ENCODE measurements at regions not wholly inside any gene's neighbourhood (a gene's known extent, or its start where the extent isn't known, plus 50 kb on each side); places are given as distances from the start of the nearest gene placed in this dataset.
"Not testable (repeated sequence)": the region's sequence is repeated elsewhere in the genome, so short reads cannot be mapped to it uniquely, and the experiment has no call there.

- no peak overlapping the region for H3K4me3 ChIP-seq (ENCODE audit: low read length)
- H3K36me3 ChIP-seq (ENCODE audit: insufficient read depth, low read length): no peaks in the 10 kb centered on the region
- H3K27me3 ChIP-seq (ENCODE audit: insufficient read depth, low read depth, low read length): no peaks in the 10 kb centered on the region
- no peak overlapping the region for H3K4me2 ChIP-seq (ENCODE audit: low read length)
- H3F3A ChIP-seq (ENCODE audit: insufficient read depth, low read length, poor library complexity, severe bottlenecking): no peaks in the 10 kb centered on the region
- no peaks in the 10 kb centered on the region for H4K20me1 ChIP-seq (ENCODE audit: insufficient read depth)
- TF ChIP-seq EP300 (conservative IDR thresholded peaks at IDR 0.05; ENCODE audit: poor library complexity, severe bottlenecking) (no peak), POLR2AphosphoS5 (IDR thresholded peaks at IDR 0.05) (no peak), RAD21 (conservative IDR thresholded peaks at IDR 0.05) (no peak), MXI1 (conservative IDR thresholded peaks at IDR 0.05; ENCODE audit: poor library complexity, severe bottlenecking) (no peak), EZH2 (IDR thresholded peaks at IDR 0.05; ENCODE audit: borderline replicate concordance, insufficient read depth, low read length, poor library complexity, severe bottlenecking) (no peak), TAF1 (IDR thresholded peaks at IDR 0.05; ENCODE audit: low read depth) (no peak), SMC3 (conservative IDR thresholded peaks at IDR 0.05; ENCODE audit: poor library complexity) (no peak), CTCF (IDR thresholded peaks at IDR 0.05; ENCODE audit: poor library complexity, severe bottlenecking) (no peak), REST (IDR thresholded peaks at IDR 0.05; ENCODE audit: borderline replicate concordance) (no peak)
- no peak overlapping the region for H3K9ac ChIP-seq (ENCODE audit: low read length)
- H3K79me2 ChIP-seq (replicated peaks; ENCODE audit: insufficient read depth, low read length): no peaks in the 10 kb centered on the region
- H3K9me2 ChIP-seq (ENCODE audit: insufficient read depth, low read length): no peaks in the 10 kb centered on the region
- H3K27ac ChIP-seq (ENCODE audit: low read length): no peak overlapping the region
- no peaks in the 10 kb centered on the region for H3K9me3 ChIP-seq (ENCODE audit: low read length)
- no peak overlapping the region for H2AFZ ChIP-seq (ENCODE audit: low read depth, low read length)
Measured at GRCh38 chr14:76294876-76295275, 81.1 kb upstream of the ESRRB start.

GRCh38 chr14:76298896-76299295 is 77.0 kb upstream of the ESRRB start:
- TF ChIP-seq CTCF (IDR thresholded peaks at IDR 0.05; ENCODE audit: poor library complexity, severe bottlenecking): no peak
- no peak for TF ChIP-seq MXI1 (conservative IDR thresholded peaks at IDR 0.05; ENCODE audit: poor library complexity, severe bottlenecking)
- TF ChIP-seq TAF1 (IDR thresholded peaks at IDR 0.05; ENCODE audit: low read depth): no peak
- no peak for TF ChIP-seq SMC3 (conservative IDR thresholded peaks at IDR 0.05; ENCODE audit: poor library complexity)
- TF ChIP-seq RAD21 (conservative IDR thresholded peaks at IDR 0.05): no peak
- TF ChIP-seq EP300 (conservative IDR thresholded peaks at IDR 0.05; ENCODE audit: poor library complexity, severe bottlenecking): no peak
- TF ChIP-seq EZH2 (IDR thresholded peaks at IDR 0.05; ENCODE audit: borderline replicate concordance, insufficient read depth, low read length, poor library complexity, severe bottlenecking): no peak
- no peak for TF ChIP-seq REST (IDR thresholded peaks at IDR 0.05; ENCODE audit: borderline replicate concordance)
- no peak for TF ChIP-seq POLR2AphosphoS5 (IDR thresholded peaks at IDR 0.05)
- no peak overlapping the region for H3K4me2 ChIP-seq (ENCODE audit: low read length)
- no peaks in the 10 kb centered on the region for H4K20me1 ChIP-seq (ENCODE audit: insufficient read depth)
- H2AFZ ChIP-seq (ENCODE audit: low read depth, low read length): no peak overlapping the region
- H3K36me3 ChIP-seq (ENCODE audit: insufficient read depth, low read length): no peaks in the 10 kb centered on the region
- H3K9me3 ChIP-seq (ENCODE audit: low read length): no peaks in the 10 kb centered on the region
- H3K79me2 ChIP-seq (replicated peaks; ENCODE audit: insufficient read depth, low read length): no peaks in the 10 kb centered on the region
- H3K4me3 ChIP-seq (ENCODE audit: low read length): no peak overlapping the region
- H3F3A ChIP-seq (ENCODE audit: insufficient read depth, low read length, poor library complexity, severe bottlenecking): no peaks in the 10 kb centered on the region
- no peaks in the 10 kb centered on the region for H3K27me3 ChIP-seq (ENCODE audit: insufficient read depth, low read depth, low read length)
- H3K9me2 ChIP-seq (ENCODE audit: insufficient read depth, low read length): no peaks in the 10 kb centered on the region
- no peak overlapping the region for H3K9ac ChIP-seq (ENCODE audit: low read length)
- no peak overlapping the region for H3K27ac ChIP-seq (ENCODE audit: low read length)

GRCh38 chr14:76303188-76303587 is 72.7 kb upstream of the ESRRB start:
- H3K9me3 ChIP-seq (ENCODE audit: low read length); H3K9me2 ChIP-seq (ENCODE audit: insufficient read depth, low read length); H3K27me3 ChIP-seq (ENCODE audit: insufficient read depth, low read depth, low read length); H3K9ac ChIP-seq (ENCODE audit: low read length); H3K79me2 ChIP-seq (replicated peaks; ENCODE audit: insufficient read depth, low read length); H2AFZ ChIP-seq (ENCODE audit: low read depth, low read length); H3K36me3 ChIP-seq (ENCODE audit: insufficient read depth, low read length); H3F3A ChIP-seq (ENCODE audit: insufficient read depth, low read length, poor library complexity, severe bottlenecking); H4K20me1 ChIP-seq (ENCODE audit: insufficient read depth); H3K4me3 ChIP-seq (ENCODE audit: low read length); H3K27ac ChIP-seq (ENCODE audit: low read length); H3K4me2 ChIP-seq (ENCODE audit: low read length): not testable (repeated sequence)
